ENCODE measurements at regions not wholly inside any gene's neighbourhood (a gene's known extent, or its start where the extent isn't known, plus 50 kb on each side); places are given as distances from the start of the nearest gene placed in this dataset.
A peak's percentile ranks its signal among the peaks of the same experiment; 100 is the strongest.

DNA sequence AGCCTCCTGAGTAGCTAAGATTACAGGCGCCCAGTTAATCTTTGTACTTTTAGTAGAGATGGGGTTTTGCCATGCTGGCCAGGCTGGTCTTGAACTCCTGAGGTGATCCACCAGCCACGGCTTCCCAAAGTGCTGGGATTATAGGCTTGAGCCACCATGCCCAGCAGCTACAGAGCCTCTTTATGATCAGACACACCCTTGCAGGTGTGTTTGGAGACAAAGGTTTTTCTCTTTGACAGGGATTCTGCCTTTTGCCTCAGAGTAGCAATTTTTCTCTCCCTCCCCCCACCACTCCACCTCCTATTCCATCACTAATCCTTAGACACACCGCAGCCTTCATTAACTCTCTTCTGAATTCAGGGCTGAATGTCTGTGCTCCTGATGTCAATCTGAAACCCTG lies 152.2 kb upstream of the NFIA start:
- ChIA-PET CTCF (no interaction called here), POLR2A (interaction anchor here (0.6 kb wide), 1 partner anchor 721 kb away, joined by 3 read pairs; no protein-coding TSS in a partner anchor)
- H3K4me1 ChIP-seq (ENCODE audit: control insufficient read depth, insufficient read depth, low read length): peaks cover 5% of the 10 kb centered on the region; the same call in 1 of the 2 replicates
- no peak overlapping the region for H3K4me3 ChIP-seq (ENCODE audit: low read depth, low read length)
- no peaks in the 10 kb centered on the region for H3K36me3 ChIP-seq (ENCODE audit: control insufficient read depth in 2 of 2, insufficient read depth in 1 of 2, low read length in 2 of 2)
- no peak overlapping the region for H3K27ac ChIP-seq (ENCODE audit: extremely low read depth, low read depth, low read length)
- no peak for TF ChIP-seq ZBTB48 (tag by site-specific recombination; IDR thresholded peaks at IDR 0.05)
- no peak for TF ChIP-seq ZXDB (tag by site-specific recombination; IDR thresholded peaks at IDR 0.05)
- TF ChIP-seq ZNF155 (tag by site-specific recombination; IDR thresholded peaks at IDR 0.05): no peak
- no peak for TF ChIP-seq TRIM28 (IDR thresholded peaks at IDR 0.05; ENCODE audit: borderline replicate concordance, low read length)
- no peak for TF ChIP-seq PRDM1 (tag by site-specific recombination; IDR thresholded peaks at IDR 0.05)
- TF ChIP-seq, protein P1, sequence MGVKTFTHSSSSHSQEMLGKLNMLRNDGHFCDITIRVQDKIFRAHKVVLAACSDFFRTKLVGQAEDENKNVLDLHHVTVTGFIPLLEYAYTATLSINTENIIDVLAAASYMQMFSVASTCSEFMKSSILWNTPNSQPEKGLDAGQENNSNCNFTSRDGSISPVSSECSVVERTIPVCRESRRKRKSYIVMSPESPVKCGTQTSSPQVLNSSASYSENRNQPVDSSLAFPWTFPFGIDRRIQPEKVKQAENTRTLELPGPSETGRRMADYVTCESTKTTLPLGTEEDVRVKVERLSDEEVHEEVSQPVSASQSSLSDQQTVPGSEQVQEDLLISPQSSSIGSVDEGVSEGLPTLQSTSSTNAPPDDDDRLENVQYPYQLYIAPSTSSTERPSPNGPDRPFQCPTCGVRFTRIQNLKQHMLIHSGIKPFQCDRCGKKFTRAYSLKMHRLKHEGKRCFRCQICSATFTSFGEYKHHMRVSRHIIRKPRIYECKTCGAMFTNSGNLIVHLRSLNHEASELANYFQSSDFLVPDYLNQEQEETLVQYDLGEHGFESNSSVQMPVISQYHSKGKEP (tag by site-specific recombination; IDR thresholded peaks at IDR 0.05): no peak
- no peak for TF ChIP-seq OSR2 (tag by site-specific recombination; IDR thresholded peaks at IDR 0.05)
- TF ChIP-seq ZNF211 (tag by site-specific recombination; IDR thresholded peaks at IDR 0.05; ENCODE audit: low read depth): no peak
- TF ChIP-seq, protein P2, sequence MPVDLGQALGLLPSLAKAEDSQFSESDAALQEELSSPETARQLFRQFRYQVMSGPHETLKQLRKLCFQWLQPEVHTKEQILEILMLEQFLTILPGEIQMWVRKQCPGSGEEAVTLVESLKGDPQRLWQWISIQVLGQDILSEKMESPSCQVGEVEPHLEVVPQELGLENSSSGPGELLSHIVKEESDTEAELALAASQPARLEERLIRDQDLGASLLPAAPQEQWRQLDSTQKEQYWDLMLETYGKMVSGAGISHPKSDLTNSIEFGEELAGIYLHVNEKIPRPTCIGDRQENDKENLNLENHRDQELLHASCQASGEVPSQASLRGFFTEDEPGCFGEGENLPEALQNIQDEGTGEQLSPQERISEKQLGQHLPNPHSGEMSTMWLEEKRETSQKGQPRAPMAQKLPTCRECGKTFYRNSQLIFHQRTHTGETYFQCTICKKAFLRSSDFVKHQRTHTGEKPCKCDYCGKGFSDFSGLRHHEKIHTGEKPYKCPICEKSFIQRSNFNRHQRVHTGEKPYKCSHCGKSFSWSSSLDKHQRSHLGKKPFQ (tag by site-specific recombination; IDR thresholded peaks at IDR 0.05): no peak
- TF ChIP-seq ZNF777 (tag by site-specific recombination; IDR thresholded peaks at IDR 0.05; ENCODE audit: borderline replicate concordance): no peak
- no peak for TF ChIP-seq REPIN1 (tag by site-specific recombination; IDR thresholded peaks at IDR 0.05; ENCODE audit: low read depth)
- no peak for TF ChIP-seq ZNF350 (tag by site-specific recombination; IDR thresholded peaks at IDR 0.05)
- TF ChIP-seq ZSCAN23 (tag by site-specific recombination; IDR thresholded peaks at IDR 0.05): no peak
- TF ChIP-seq, protein P3, sequence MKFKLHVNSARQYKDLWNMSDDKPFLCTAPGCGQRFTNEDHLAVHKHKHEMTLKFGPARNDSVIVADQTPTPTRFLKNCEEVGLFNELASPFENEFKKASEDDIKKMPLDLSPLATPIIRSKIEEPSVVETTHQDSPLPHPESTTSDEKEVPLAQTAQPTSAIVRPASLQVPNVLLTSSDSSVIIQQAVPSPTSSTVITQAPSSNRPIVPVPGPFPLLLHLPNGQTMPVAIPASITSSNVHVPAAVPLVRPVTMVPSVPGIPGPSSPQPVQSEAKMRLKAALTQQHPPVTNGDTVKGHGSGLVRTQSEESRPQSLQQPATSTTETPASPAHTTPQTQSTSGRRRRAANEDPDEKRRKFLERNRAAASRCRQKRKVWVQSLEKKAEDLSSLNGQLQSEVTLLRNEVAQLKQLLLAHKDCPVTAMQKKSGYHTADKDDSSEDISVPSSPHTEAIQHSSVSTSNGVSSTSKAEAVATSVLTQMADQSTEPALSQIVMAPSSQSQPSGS (tag by site-specific recombination; IDR thresholded peaks at IDR 0.05; ENCODE audit: low read depth): no peak
- H3K9me3 ChIP-seq (ENCODE audit: control insufficient read depth, insufficient read depth, low read depth, low read length): no peaks in the 10 kb centered on the region

DNA sequence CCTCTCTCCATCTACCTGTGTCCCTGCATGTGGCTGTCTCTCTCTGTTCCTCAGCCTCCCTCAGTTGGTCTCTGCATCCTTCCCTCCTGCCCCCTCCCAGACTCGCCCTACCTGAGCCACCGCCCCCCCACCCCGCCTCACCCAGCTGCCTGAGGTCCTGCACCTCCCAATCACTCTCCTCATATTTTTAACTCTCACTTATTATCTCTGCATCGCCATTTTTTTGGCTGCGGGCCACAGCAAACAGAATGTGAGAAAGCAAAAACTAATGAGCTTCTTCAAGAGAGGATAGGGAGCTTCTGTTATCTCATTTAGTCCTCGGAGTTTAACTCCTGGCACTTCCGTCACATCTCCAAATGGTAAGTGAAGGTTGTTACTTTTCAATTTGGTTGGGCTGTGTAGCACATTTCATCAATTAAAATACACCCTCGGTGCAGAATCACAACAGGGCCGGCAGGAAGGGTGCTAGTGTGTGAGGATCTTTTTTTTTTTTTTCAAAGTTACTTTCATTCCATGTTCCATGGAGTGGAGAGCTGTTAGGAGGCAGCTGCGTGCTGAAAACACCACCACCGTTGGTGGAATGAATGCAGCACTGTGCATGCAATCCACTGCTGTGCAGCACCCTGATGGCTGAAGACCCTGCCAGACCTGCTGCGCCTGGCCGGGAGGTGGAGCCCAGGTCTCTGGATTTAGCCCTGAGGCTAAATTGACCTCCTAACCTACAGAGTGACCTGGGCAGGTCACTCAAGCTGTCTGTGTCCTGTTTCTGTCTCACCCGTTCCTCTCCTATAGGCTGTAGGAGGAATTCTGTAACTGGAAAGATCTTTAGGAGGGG lies 157.2 kb upstream of the NFIA start:
- peaks cover 5% of the 10 kb centered on the region; the same call in 1 of the 2 replicates for H3K4me1 ChIP-seq (ENCODE audit: control insufficient read depth, insufficient read depth, low read length)
- POLR2A ChIA-PET: no interaction called here
- H3K9me3 ChIP-seq (ENCODE audit: control insufficient read depth, insufficient read depth, low read depth, low read length): no peaks in the 10 kb centered on the region
- no peak overlapping the region for H3K4me3 ChIP-seq (ENCODE audit: low read depth, low read length)
- H3K36me3 ChIP-seq (ENCODE audit: control insufficient read depth in 2 of 2, insufficient read depth in 1 of 2, low read length in 2 of 2): no peaks in the 10 kb centered on the region
- no peak overlapping the region for H3K27ac ChIP-seq (ENCODE audit: extremely low read depth, low read depth, low read length)
- CTCF ChIA-PET: interaction anchor here (0.6 kb wide), 1 partner anchor 887 kb away, joined by 3 read pairs; no protein-coding TSS in a partner anchor
- no peak for TF ChIP-seq ZNF341 (tag by site-specific recombination; IDR thresholded peaks at IDR 0.05; ENCODE audit: low read depth)
- no peak for TF ChIP-seq SALL2 (tag by site-specific recombination; IDR thresholded peaks at IDR 0.05; ENCODE audit: borderline replicate concordance)
- no peak for TF ChIP-seq ZNF621 (tag by site-specific recombination; IDR thresholded peaks at IDR 0.05)
- TF ChIP-seq, protein P1 (tag by site-specific recombination; IDR thresholded peaks at IDR 0.05): 0 out of 2 replicates have a peak, but pooled peaks have one; percentile 9
- no peak for TF ChIP-seq ZNF302 (tag by site-specific recombination; IDR thresholded peaks at IDR 0.05; ENCODE audit: low read depth)
- TF ChIP-seq, protein P4, sequence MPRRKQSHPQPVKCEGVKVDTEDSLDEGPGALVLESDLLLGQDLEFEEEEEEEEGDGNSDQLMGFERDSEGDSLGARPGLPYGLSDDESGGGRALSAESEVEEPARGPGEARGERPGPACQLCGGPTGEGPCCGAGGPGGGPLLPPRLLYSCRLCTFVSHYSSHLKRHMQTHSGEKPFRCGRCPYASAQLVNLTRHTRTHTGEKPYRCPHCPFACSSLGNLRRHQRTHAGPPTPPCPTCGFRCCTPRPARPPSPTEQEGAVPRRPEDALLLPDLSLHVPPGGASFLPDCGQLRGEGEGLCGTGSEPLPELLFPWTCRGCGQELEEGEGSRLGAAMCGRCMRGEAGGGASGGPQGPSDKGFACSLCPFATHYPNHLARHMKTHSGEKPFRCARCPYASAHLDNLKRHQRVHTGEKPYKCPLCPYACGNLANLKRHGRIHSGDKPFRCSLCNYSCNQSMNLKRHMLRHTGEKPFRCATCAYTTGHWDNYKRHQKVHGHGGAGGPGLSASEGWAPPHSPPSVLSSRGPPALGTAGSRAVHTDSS (tag by site-specific recombination; IDR thresholded peaks at IDR 0.05): no peak
- no peak for TF ChIP-seq ZFP3 (tag by site-specific recombination; IDR thresholded peaks at IDR 0.05; ENCODE audit: low read depth)
- TF ChIP-seq, protein P5, sequence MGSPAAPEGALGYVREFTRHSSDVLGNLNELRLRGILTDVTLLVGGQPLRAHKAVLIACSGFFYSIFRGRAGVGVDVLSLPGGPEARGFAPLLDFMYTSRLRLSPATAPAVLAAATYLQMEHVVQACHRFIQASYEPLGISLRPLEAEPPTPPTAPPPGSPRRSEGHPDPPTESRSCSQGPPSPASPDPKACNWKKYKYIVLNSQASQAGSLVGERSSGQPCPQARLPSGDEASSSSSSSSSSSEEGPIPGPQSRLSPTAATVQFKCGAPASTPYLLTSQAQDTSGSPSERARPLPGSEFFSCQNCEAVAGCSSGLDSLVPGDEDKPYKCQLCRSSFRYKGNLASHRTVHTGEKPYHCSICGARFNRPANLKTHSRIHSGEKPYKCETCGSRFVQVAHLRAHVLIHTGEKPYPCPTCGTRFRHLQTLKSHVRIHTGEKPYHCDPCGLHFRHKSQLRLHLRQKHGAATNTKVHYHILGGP (tag by site-specific recombination; IDR thresholded peaks at IDR 0.05): peak; percentile 40
- TF ChIP-seq ZNF530 (tag by site-specific recombination; IDR thresholded peaks at IDR 0.05; ENCODE audit: low read depth): no peak
- TF ChIP-seq, protein P6, sequence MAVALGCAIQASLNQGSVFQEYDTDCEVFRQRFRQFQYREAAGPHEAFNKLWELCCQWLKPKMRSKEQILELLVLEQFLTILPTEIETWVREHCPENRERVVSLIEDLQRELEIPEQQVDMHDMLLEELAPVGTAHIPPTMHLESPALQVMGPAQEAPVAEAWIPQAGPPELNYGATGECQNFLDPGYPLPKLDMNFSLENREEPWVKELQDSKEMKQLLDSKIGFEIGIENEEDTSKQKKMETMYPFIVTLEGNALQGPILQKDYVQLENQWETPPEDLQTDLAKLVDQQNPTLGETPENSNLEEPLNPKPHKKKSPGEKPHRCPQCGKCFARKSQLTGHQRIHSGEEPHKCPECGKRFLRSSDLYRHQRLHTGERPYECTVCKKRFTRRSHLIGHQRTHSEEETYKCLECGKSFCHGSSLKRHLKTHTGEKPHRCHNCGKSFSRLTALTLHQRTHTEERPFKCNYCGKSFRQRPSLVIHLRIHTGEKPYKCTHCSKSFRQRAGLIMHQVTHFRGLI (tag by site-specific recombination; IDR thresholded peaks at IDR 0.05): peak; percentile 78

Measured in HEK293 (cell line).